Smooth muscle cell (in vitro differentiated cells): ENCODE measurements at regions not wholly inside any gene's neighbourhood (a gene's known extent, or its start where the extent isn't known, plus 50 kb on each side); places are given as distances from the start of the nearest gene placed in this dataset.

Source experiments
- DNase-seq: peaks from one replicate; lab custom pipeline; 2025; ENCODE audit not compliant: unreplicated experiment; lab: John Stamatoyannopoulos, UW
- H2AFZ ChIP-seq: fragments of 200-600 bp; sonication (generic); 2 replicates; pipeline ENCODE4 v1.6.0; 2016; ENCODE audit warnings: antibody characterized with exemption, low read depth, mild to moderate bottlenecking
- H3F3A ChIP-seq: fragments of 200-600 bp; sonication (generic); 2 replicates; pipeline ENCODE4 v1.6.0; 2017; ENCODE audit warnings: antibody characterized with exemption, low read depth
- H3K27ac ChIP-seq: fragments of 200-600 bp; sonication (generic); 2 replicates; pipeline ENCODE4 v1.5.1; 2016; ENCODE audit warnings: low read depth, mild to moderate bottlenecking
- H3K27me3 ChIP-seq: fragments of 200-600 bp; sonication (generic); 2 replicates; pipeline ENCODE4 v1.6.1; 2016; ENCODE audit warnings: low read depth, mild to moderate bottlenecking
- H3K36me3 ChIP-seq: fragments of 200-600 bp; sonication (generic); 2 replicates; pipeline ENCODE4 v1.5.1; 2016; ENCODE audit warnings: low read depth
- H3K4me1 ChIP-seq: fragments of 200-600 bp; sonication (generic); 2 replicates; pipeline ENCODE4 v1.5.1; 2016; ENCODE audit warnings: low read depth
- H3K4me2 ChIP-seq: fragments of 200-600 bp; sonication (generic); 2 replicates; pipeline ENCODE4 v1.6.0; 2016; ENCODE audit warnings: mild to moderate bottlenecking
- H3K4me3 ChIP-seq: fragments of 200-600 bp; sonication (generic); 2 replicates; pipeline ENCODE4 v1.5.1; 2016; ENCODE audit warnings: mild to moderate bottlenecking
- H3K79me2 ChIP-seq: fragments of 200-600 bp; sonication (generic); 2 replicates; pipeline ENCODE4 v1.6.0; 2016; ENCODE audit warnings: low read depth, mild to moderate bottlenecking
- H3K9ac ChIP-seq: fragments of 200-600 bp; sonication (generic); 2 replicates; pipeline ENCODE4 v1.6.0; 2016; ENCODE audit warnings: low read depth
- H3K9me3 ChIP-seq: fragments of 200-600 bp; sonication (generic); replicated peaks from 2 replicates; pipeline ENCODE4 v1.5.1; 2016; ENCODE audit warnings: low read depth
- H4K20me1 ChIP-seq: fragments of 200-600 bp; sonication (generic); 2 replicates; pipeline ENCODE4 v1.6.0; 2016; ENCODE audit warnings: low read depth
- WGBS: methylation state at CpG from one replicate; pipeline ENCODE4 v1.1.7; 2016; ENCODE audit warnings: low lambda C conversion rate; 5-methylcytosine and 5-hydroxymethylcytosine counted together
- TF ChIP-seq, protein P1 (sequence below): fragments of 200-600 bp; sonication (generic); IDR thresholded peaks from 2 replicates; pipeline ENCODE4 v1.5.1; 2017; ENCODE audit warnings: borderline replicate concordance, mild to moderate bottlenecking, antibody characterized with exemption; ENCODE audit not compliant: insufficient read depth, poor library complexity, severe bottlenecking

DNA sequence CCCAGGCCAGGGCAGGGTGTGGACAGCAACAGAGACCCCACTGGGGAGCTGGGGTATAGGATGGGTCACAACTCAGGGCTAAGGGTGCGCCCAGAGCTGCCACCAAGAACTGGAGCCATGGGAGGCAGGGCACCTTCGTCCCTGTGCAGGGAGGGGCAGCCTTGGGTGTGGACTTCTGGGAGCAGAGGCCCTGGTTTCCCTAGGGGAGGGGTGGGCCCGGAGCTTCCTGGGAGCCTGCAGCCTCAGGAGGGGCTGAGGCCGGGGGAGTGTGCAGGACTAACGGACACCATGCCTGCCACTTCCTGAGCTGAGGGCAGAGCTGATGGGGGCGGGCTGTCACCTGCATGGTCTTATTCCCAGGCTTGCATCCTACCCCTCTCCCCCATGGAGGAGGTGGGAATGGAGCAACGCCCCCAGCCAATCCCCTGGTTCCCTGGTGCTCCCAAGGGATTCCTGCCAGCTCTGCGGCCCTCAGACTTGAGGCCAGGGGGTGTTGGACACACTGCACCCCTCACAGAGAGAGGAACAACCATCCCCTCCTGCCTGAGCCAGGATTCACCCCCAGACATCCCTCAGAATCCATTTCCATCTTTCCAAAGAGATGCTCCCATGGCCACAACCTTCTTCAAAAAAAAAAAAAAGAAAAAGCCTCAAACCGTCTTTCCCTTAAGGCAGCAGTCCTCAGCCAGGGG lies 225.7 kb downstream of the CTTN start:
- Histone ChIP-seq H3K36me3 (no peaks in the 10 kb centered on the region), H3F3A (no peaks in the 10 kb centered on the region), H3K27me3 (no peaks in the 10 kb centered on the region), H3K27ac (no peak overlapping the region), H3K9me3 (no peaks in the 10 kb centered on the region), H3K4me3 (no peak overlapping the region), H4K20me1 (no peaks in the 10 kb centered on the region), H3K79me2 (no peaks in the 10 kb centered on the region), H3K9ac (no peak overlapping the region), H3K4me1 (no peaks in the 10 kb centered on the region), H3K4me2 (no peak overlapping the region), H2AFZ (no peak overlapping the region)
- TF ChIP-seq, protein P1, sequence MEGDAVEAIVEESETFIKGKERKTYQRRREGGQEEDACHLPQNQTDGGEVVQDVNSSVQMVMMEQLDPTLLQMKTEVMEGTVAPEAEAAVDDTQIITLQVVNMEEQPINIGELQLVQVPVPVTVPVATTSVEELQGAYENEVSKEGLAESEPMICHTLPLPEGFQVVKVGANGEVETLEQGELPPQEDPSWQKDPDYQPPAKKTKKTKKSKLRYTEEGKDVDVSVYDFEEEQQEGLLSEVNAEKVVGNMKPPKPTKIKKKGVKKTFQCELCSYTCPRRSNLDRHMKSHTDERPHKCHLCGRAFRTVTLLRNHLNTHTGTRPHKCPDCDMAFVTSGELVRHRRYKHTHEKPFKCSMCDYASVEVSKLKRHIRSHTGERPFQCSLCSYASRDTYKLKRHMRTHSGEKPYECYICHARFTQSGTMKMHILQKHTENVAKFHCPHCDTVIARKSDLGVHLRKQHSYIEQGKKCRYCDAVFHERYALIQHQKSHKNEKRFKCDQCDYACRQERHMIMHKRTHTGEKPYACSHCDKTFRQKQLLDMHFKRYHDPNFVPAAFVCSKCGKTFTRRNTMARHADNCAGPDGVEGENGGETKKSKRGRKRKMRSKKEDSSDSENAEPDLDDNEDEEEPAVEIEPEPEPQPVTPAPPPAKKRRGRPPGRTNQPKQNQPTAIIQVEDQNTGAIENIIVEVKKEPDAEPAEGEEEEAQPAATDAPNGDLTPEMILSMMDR, result no peak
- whole genome bisulfite sequencing, result 89% methylated on average over 7 of the region's 9 CpGs
- DNase-seq, result no peak

DNA sequence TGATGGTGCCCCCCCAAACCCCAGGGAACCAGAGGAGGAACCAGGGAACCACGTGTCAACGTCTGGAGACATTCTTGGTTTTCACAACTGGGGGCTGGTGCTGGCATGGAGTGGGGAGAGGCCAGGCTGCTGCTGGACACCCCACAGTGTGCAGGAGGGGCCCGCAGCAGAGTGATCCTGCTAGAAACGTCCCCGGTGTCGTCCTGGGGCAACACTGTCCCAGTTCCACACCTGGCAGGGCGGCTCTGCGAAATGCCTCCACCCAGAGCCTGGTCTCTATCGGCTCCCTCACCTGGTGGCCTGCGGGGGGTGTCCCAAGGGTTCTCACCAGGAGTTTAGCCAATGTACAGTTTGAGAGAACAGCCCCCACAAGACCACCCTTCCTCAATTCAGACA lies 226.3 kb downstream of the CTTN start:
- TF ChIP-seq, protein P1, result no peak
- no peak for DNase-seq
- no peak overlapping the region for H3K4me3 ChIP-seq
- H3K79me2 ChIP-seq, result no peaks in the 10 kb centered on the region
- H3K9me3 ChIP-seq, result no peaks in the 10 kb centered on the region
- H3K27ac ChIP-seq, result no peak overlapping the region
- no peaks in the 10 kb centered on the region for H3F3A ChIP-seq
- WGBS, result 83% methylated on average over 10 of the region's 10 CpGs
- no peak overlapping the region for H3K4me2 ChIP-seq
- no peak overlapping the region for H2AFZ ChIP-seq
- no peaks in the 10 kb centered on the region for H4K20me1 ChIP-seq
- no peak overlapping the region for H3K9ac ChIP-seq
- H3K27me3 ChIP-seq, result no peaks in the 10 kb centered on the region
- H3K4me1 ChIP-seq, result no peaks in the 10 kb centered on the region
- no peaks in the 10 kb centered on the region for H3K36me3 ChIP-seq

DNA sequence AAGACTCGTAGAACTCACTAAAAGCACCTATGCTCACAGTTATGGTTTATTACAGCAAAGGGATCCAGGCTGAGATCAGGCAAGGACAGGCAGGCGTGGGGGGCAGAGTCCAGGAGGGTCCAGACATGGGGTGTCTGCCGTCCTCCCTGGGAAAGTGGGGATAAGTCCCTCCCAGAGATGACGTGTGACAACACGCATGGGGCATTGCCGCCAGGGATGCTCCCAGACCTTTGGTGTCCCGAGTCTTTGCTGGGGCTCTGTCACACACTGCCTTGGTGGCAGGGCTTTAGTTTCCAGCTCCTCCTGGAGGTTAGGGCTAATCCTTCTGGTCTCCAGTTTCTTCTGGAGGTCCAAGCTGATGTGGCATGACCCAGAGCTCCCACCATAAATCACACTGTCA lies 226.7 kb downstream of the CTTN start:
- H3K4me2 ChIP-seq, result no peak overlapping the region
- WGBS, result 89% methylated on average over 7 of the region's 7 CpGs
- no peaks in the 10 kb centered on the region for H3K36me3 ChIP-seq
- H3K9ac ChIP-seq, result no peak overlapping the region
- no peak overlapping the region for H3K4me3 ChIP-seq
- TF ChIP-seq, protein P1, result no peak
- no peaks in the 10 kb centered on the region for H4K20me1 ChIP-seq
- H3K27me3 ChIP-seq, result no peaks in the 10 kb centered on the region
- no peaks in the 10 kb centered on the region for H3K79me2 ChIP-seq
- H3K9me3 ChIP-seq, result no peaks in the 10 kb centered on the region
- H3F3A ChIP-seq, result no peaks in the 10 kb centered on the region
- H3K27ac ChIP-seq, result no peak overlapping the region
- DNase-seq, result no peak
- H2AFZ ChIP-seq, result no peak overlapping the region
- H3K4me1 ChIP-seq, result no peaks in the 10 kb centered on the region
